Skeletal muscle cell (primary cell): ENCODE measurements at regions not wholly inside any gene's neighbourhood (a gene's known extent, or its start where the extent isn't known, plus 50 kb on each side); places are given as distances from the start of the nearest gene placed in this dataset.
"Not testable (repeated sequence)": the region's sequence is repeated elsewhere in the genome, so short reads cannot be mapped to it uniquely, and the experiment has no call there.

Experiments
- DNase-seq: peaks from one replicate; pipeline ENCODE4 v3.0.0-alpha.2; 2010; ENCODE audit warnings: low read depth
- H3K4me3 ChIP-seq: 2 replicates; pipeline ENCODE4 v1.5.1; 2011; ENCODE audit warnings: low read depth, mild to moderate bottlenecking, control low read depth, low read length, moderate library complexity

DNA sequence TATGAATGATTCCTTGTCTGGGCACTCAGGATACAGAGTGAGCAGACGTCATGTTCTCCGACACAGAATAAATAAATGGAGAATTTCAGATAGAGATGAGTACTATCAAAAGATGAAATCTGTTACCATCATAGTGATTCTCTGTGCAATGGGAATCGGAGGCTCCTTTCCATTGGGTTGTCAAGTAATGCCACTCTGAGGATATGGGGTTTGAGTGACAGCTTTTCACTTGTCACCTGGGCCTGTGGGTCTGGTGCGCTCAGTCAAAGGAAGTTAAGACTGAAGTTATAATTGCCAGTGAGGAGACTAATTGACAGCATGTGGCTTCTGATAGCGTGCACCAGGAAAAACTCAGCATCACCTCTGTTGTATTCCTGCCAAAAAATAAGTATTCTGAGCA, 387.2 kb downstream of the SOX11 start:
- no peak overlapping the region for H3K4me3 ChIP-seq
- no peak for DNase-seq

DNA sequence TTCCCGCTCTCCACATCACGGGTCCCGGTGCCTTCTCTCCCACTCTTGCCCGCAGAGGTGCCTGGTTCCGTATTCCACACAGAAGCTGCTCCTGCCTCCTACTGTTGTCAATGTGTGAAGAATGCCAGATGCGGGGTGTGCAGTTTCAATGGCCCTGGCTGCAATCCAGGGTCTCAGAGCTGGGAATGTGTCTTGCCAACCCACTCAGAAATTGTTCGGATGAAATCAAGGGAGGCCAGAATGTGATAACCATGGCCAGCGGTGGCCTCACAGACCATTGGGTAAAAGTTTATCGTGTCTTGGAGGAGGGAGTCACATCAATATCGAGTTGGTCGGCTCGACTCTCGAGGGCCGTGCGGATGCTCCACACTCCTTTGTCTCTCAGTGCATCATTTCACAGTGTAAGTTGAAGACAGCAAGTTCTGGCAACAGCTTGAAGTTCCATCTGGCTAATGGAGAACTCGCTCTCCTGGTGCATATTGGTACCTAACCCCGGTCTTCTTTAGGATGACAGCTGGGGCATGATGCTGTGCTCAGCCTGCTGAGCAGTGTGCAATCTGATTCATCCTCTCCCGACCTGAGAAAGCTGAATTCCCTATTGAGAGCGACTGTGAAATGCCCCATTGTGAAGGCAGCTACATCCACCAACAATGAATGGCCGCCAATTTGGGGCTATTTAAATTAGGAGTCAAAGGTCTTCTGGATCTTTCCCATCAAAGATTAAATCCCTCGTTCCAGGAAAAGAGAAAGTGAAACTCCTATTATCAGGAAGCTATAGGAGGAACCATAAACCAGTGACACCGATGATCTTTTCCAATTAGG, 389.0 kb downstream of the SOX11 start:
- H3K4me3 ChIP-seq: no peak overlapping the region
- DNase-seq: no peak

- no peak for DNase-seq
- no peak overlapping the region for H3K4me3 ChIP-seq
Measured at GRCh38 chr2:6081955-6082624, 389.9 kb downstream of the SOX11 start.

GRCh38 chr2:6082625-6083018, 390.4 kb downstream of the SOX11 start:
- DNase-seq: no peak
- H3K4me3 ChIP-seq: no peak overlapping the region

- no peak overlapping the region for H3K4me3 ChIP-seq
- DNase-seq: no peak
Measured at GRCh38 chr2:6083136-6083535, 391.0 kb downstream of the SOX11 start.

DNA sequence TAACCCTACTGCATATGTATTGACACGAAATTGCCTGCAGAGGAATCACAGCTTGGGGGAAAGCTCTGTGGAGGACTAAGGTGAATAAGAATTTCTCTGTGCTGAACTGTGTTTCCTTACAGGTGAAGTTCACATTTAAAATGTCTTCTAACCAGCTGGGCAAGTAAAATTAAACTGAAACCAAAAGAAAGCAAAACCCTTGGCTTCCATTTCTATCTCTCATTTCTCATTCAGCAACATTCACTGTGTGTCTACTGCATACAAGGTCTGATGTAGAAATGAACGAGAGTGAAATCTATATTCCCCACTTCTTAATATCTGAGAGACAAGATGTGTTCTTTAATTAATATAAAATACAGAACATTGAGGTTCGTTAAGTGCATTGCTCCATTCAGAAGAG, 397.3 kb downstream of the SOX11 start:
- no peak for DNase-seq
- no peak overlapping the region for H3K4me3 ChIP-seq

GRCh38 chr2:6103372-6103771, 411.2 kb downstream of the SOX11 start:
- no peak overlapping the region for H3K4me3 ChIP-seq
- no peak for DNase-seq

GRCh38 chr2:6103949-6104348, 411.8 kb downstream of the SOX11 start:
- no peak for DNase-seq
- H3K4me3 ChIP-seq: no peak overlapping the region

GRCh38 chr2:6107290-6107689, 415.1 kb downstream of the SOX11 start:
- H3K4me3 ChIP-seq: no peak overlapping the region
- DNase-seq: no peak

GRCh38 chr2:6109831-6110230, 417.6 kb downstream of the SOX11 start:
- H3K4me3 ChIP-seq: no peak overlapping the region
- no peak for DNase-seq

DNA sequence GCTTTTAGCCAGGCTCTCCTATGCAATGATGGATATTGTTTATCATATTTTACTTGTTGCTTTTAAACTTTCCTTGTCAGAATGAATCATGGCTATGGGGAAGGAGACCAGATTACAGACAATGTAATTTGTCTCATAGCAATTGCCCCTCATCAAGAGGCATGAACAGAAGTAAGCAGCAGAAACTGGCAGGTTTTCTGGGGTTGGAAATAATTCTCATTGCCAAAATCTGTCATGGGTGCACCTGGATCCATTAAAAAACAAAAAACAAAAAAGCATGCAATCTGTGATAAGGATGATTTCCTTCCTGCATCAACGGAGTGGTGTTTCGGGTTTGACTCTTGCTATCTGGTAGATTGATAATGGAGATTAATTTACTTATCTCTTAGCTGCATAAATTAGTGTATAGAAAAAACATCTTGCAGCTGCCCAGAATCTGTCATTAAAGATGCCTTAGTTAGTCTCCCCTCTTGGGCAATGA, 419.6 kb downstream of the SOX11 start:
- DNase-seq: no peak
- no peak overlapping the region for H3K4me3 ChIP-seq

DNA sequence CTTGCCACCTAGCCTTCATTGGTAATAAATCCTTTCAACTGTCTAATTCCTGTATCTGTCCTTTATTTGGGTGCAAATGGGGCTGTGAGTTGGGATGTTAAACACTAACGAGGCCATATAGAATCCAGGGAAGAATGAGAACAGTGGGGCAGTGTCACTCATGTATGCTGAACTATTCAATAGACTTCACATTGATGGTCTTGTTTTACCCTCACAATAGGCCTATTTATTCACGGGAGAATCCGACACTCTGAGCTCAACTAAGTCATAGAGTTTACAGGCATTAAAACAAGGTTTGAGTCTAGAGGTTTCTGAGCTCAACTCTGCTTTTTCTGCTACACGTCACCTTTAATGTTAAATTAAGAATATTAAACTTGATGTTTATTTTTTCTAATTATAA, 421.6 kb downstream of the SOX11 start:
- H3K4me3 ChIP-seq: no peak overlapping the region
- DNase-seq: no peak

DNA sequence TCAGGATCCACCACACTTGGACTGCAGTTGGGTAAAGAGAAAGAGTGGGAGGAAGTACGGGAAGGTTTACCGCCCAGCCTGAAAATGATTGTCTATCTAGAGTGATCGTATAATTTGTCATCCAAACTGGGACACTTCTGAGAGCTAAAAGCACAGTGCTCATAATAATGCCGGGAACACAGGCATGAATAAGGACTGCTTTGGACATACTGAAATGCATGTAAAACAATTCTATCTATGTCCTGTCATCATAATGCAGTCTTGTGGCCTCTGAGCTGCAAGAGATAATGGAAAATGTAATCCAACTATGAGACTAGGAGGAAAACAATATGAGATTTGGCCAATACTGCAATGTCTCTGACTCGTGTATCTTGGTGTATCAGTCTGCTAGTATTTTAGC, 435.5 kb downstream of the SOX11 start:
- no peak overlapping the region for H3K4me3 ChIP-seq
- DNase-seq: no peak

DNA sequence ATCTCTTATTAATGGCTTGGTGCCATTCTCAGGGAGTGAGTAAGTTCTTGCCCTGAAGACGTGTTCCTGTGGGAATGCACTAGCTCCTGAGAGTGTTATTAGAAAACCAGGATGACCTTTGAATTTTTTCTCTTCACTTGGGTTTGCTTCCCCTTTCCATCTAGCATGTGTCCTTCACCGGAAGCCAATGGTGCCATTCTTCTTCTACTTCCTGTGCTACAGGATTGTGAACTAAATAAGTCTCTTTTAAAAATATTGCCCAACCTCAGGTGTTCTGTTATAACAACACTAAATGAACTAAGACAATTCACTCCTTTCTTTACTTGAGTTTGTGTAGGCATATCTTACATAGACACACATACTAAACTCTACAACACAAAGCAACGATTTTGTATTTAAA, 447.0 kb downstream of the SOX11 start:
- H3K4me3 ChIP-seq: no peak overlapping the region

DNA sequence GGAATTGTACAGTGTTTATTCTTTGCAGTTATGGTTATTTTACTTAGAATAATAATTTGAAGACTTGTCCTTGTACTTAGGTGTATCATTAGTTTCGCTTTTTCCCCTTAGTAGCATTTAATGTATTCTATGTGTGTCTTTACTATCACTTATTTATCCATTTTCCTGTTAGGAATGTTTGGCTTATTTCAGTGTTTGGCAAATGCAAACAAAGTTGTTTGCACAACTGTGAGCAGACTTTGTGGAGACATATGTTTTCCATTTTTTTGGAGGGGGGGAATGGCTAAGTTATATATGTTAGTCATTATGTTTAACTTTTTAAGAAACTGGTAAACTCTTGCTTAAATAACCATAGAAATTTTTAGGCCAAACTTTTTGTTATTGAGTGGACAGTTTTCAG, 447.7 kb downstream of the SOX11 start:
- DNase-seq: no peak

More for the DNA sequence above, 447.0 kb downstream of the SOX11 start:
- DNase-seq: no peak

DNA sequence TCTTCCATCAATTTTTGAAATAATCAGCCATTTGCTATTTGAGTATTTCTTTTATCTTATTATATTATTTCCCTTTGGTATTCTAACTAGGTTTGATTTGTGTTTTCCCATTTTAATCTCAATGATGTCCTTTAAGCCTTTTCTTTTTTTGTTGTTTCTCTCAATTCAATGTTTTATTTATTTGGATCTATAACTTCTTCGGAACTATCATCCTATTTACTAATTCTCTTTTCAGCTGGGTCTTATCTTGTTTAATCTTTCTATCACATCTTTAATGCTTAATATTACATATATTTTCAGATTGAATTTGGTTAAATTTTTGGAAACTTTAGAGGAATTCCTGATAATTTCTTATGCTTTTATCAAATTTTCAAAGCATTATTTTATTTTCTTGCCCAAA, 448.3 kb downstream of the SOX11 start:
- H3K4me3 ChIP-seq: no peak overlapping the region
- no peak for DNase-seq

More for the DNA sequence above, 447.7 kb downstream of the SOX11 start:
- H3K4me3 ChIP-seq: no peak overlapping the region

DNA sequence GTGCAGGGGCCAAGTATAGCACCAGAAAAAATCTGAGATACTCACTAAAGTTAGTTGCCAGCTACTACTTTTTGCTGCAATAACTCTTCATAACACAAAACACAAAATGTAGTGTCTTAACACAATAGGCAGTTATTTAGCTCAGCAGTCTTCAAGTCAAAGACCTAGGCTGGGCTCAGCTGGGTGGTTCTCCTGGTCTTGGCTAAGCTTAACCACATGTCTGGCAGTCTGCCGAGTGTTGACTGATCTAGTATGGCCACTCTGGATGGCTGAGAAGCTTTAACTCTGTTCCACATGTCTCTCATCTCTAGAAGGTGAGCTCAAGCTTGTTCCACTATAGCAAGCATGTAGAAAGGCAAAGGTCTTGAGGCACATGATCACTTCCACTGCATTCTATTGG, 451.6 kb downstream of the SOX11 start:
- no peak for DNase-seq
- H3K4me3 ChIP-seq: no peak overlapping the region

GRCh38 chr2:6147215-6147614, 455.0 kb downstream of the SOX11 start:
- not testable (repeated sequence) for H3K4me3 ChIP-seq, DNase-seq

GRCh38 chr2:6148882-6149281, 456.7 kb downstream of the SOX11 start:
- peak; percentile 17 for DNase-seq

DNA sequence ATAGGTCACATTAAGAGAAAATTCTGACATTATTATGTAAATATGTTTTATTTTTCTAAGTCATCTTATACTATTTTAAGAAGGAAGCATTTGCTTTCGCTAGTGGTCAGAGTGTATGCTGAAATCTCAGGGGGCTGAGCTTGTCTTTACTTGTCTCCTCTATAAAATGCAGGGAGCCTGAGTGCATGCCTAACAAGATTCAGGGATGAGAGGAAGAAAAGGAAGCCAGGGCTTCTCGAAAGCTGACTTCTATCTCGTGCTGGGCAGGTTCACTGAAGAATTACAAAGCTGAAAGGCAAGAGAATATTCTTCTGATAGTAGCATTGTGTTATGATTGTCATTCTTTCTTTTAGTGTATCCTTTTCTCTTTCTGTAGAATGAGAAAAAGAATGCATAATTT, 467.4 kb downstream of the SOX11 start:
- no peak for DNase-seq
- H3K4me3 ChIP-seq: no peak overlapping the region

More at GRCh38 chr2:6148882-6149281, 456.7 kb downstream of the SOX11 start:
- no peak overlapping the region for H3K4me3 ChIP-seq

GRCh38 chr2:6163932-6164331, 471.7 kb downstream of the SOX11 start:
- no peak overlapping the region for H3K4me3 ChIP-seq

More at GRCh38 chr2:6163932-6164331, 471.7 kb downstream of the SOX11 start:
- no peak for DNase-seq
